T-helper 17 cell (primary cell): ENCODE measurements at regions not wholly inside any gene's neighbourhood (a gene's known extent, or its start where the extent isn't known, plus 50 kb on each side); places are given as distances from the start of the nearest gene placed in this dataset.

Experiments used
- ATAC-seq: fragments of 150-1000 bp; cut with Tn5 transposase; 2 replicates; pipeline ENCODE4 v1.10.0; 2021; ENCODE audit warnings: mild to moderate bottlenecking, moderate library complexity
- DNase-seq, 3 donors: peaks; one replicate each; pipeline versions ENCODE4 v3.0.0 to v3.0.0-alpha.2; 2020 to 2021
- H3K9me3 ChIP-seq: one replicate; pipeline ENCODE4 v1.7.0; 2013; ENCODE audit warnings: low read length, mild to moderate bottlenecking; ENCODE audit not compliant: control insufficient read depth, poor library complexity, severe bottlenecking
- H3K27ac Mint-ChIP-seq: one replicate; pipeline ENCODE4 v1.8.0; 2022; ENCODE audit warnings: mild to moderate bottlenecking, moderate library complexity, mixed read lengths
- H3K27me3 Mint-ChIP-seq: one replicate; pipeline ENCODE4 v1.8.0; 2022; ENCODE audit warnings: mixed read lengths
- H3K36me3 Mint-ChIP-seq: one replicate; pipeline ENCODE4 v1.8.0; 2022; ENCODE audit warnings: low read depth, mixed read lengths
- H3K4me1 Mint-ChIP-seq: one replicate; pipeline ENCODE4 v1.8.0; 2022; ENCODE audit warnings: mild to moderate bottlenecking, mixed read lengths
- H3K4me3 Mint-ChIP-seq: one replicate; pipeline ENCODE4 v1.8.0; 2022; ENCODE audit warnings: mild to moderate bottlenecking, moderate library complexity, mixed read lengths

DNA sequence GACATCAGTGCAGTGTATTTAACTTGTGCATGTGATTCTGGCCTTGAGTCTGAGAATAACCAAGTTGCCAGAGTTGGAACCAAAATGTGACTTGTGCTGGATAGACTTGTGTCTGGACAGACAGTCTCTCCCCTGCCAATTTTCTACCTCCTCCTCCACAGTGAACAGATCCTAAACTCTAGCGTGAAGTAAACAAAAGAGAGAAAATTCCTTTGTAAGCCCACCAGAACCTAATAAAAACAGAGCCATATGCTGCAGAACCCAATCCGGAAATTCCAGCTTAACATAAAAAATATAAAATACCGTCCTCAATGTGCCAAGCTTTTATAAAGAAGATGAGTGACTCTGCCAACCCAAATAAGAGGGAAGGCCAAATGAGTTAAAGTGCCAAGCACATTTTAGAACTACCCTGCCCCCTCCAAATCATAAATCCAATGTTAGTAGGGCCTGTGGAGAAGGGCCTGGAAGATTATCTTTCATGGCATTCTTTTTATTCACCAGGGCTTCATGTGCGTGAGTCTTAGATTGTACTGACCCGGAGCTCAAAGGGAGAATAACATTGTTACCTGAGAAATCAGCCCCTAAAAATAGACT is 344.6 kb upstream of the PROK2 start:
- no peak for ATAC-seq
- peaks cover 22% of the 10 kb centered on the region for H3K27me3 Mint-ChIP-seq
- H3K9me3 ChIP-seq: no peaks in the 10 kb centered on the region
- H3K36me3 Mint-ChIP-seq: no peaks in the 10 kb centered on the region
- H3K27ac Mint-ChIP-seq: no peak overlapping the region
- no peak for DNase-seq
- H3K4me1 Mint-ChIP-seq: no peaks in the 10 kb centered on the region
- no peak overlapping the region for H3K4me3 Mint-ChIP-seq

DNA sequence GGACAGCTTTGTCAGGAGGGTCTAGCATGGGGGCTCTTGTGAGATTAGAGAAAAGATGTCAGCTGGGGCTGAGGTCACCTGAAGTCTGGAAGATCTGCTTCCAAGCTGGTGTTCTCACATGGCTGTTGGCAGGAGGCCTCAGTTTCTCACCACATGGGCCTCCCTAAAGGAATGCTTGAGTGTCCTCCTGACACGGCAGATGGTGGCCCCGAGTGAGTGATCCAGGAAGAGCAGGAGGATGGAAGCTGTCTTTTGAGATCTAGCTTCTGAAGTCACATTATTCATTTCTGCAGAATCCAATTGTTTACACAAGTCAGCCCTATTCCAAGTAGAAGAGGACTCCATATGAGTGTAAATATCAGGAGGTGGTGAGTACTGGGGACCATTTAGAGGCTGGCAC is 344.0 kb upstream of the PROK2 start:
- no peak for DNase-seq
- H3K4me3 Mint-ChIP-seq: no peak overlapping the region
- H3K4me1 Mint-ChIP-seq: peaks cover under 1% of the 10 kb centered on the region
- no peaks in the 10 kb centered on the region for H3K36me3 Mint-ChIP-seq
- H3K27ac Mint-ChIP-seq: no peak overlapping the region
- ATAC-seq: no peak
- no peaks in the 10 kb centered on the region for H3K9me3 ChIP-seq
- H3K27me3 Mint-ChIP-seq: peaks cover 15% of the 10 kb centered on the region

DNA sequence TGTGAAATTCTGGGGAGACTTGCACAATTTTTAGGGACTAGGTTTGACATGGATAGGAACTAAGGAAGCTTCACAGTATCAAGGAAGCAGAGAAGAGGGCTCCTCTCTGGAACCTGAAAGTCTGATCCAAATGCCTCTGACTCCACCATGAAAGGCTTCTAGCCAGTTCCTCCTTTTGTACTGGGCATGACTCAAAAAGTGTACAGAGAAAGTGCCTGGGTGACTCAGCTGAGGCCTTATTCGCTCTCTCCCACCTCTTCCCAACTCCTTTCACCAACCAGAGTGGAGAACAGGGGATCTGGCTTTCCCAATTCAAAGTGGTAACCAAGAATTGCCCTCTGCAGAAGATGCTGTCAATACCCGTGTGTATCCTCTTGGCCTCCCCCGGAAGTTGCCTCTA is 342.9 kb upstream of the PROK2 start:
- H3K9me3 ChIP-seq: no peaks in the 10 kb centered on the region
- Mint-ChIP-seq H3K36me3 (no peaks in the 10 kb centered on the region), H3K27me3 (peaks cover 19% of the 10 kb centered on the region), H3K27ac (no peak overlapping the region), H3K4me3 (no peak overlapping the region), H3K4me1 (peaks cover 3% of the 10 kb centered on the region)
- DNase-seq: no peak
- no peak for ATAC-seq

DNA sequence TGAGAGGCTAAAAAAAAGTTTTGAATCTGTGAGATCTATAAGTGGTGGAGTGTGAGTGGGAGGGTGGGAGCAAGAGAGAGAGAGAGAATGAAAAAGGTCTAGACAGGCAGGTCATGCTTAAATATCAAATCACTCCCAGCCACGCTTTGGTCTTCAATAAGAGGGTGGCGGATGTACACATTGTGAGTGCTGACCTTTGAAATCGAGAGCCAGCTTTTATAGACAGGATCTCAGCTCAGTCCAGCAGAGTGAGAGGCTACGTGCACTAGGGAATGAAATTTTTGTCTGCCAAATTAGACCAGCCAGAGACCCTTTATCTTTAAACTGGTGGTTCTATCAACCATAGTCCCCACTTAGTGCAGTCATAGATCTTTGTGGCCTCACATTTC is 342.3 kb upstream of the PROK2 start:
- no peak overlapping the region for H3K4me3 Mint-ChIP-seq
- DNase-seq (no peak), ATAC-seq (no peak)
- H3K36me3 Mint-ChIP-seq: no peaks in the 10 kb centered on the region
- peaks cover 3% of the 10 kb centered on the region for H3K4me1 Mint-ChIP-seq
- peaks cover 20% of the 10 kb centered on the region for H3K27me3 Mint-ChIP-seq
- no peaks in the 10 kb centered on the region for H3K9me3 ChIP-seq
- H3K27ac Mint-ChIP-seq: no peak overlapping the region

DNA sequence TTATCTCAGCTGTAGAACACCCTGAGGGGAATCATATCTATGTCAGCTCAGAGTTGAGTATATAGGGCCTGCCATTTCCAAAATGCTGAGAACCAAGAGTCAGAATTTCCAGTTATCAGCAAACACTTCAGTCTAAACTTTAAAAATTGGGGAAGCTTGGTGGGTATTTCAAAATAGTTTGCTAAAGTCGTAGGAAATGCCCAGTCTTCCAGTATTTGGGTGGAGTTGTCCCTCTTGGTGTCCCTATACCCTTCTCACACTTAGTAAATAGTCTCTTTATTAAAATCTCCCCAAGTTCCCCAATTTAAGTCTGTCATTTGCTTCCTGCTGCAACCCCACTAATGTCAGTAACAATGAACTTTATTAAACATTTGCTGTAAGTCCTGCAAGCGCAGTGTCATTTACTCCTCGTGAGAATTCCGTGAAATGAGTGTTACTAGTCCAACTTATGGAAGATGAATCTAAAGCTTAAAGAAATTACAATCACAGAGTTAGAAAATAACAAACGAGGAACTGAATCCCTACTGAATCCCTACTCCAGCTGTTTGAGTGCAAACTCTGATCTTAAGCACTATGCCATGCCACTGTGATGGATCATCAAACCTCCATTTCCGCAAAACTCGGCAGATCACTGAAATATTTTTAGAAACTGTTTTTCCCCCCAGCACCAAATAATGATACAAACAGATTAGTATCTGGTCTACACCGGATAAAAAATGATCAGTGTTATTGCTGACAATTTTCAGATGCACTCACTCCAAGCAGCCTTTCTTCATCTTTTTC is 341.7 kb upstream of the PROK2 start:
- H3K27ac Mint-ChIP-seq: no peak overlapping the region

DNA sequence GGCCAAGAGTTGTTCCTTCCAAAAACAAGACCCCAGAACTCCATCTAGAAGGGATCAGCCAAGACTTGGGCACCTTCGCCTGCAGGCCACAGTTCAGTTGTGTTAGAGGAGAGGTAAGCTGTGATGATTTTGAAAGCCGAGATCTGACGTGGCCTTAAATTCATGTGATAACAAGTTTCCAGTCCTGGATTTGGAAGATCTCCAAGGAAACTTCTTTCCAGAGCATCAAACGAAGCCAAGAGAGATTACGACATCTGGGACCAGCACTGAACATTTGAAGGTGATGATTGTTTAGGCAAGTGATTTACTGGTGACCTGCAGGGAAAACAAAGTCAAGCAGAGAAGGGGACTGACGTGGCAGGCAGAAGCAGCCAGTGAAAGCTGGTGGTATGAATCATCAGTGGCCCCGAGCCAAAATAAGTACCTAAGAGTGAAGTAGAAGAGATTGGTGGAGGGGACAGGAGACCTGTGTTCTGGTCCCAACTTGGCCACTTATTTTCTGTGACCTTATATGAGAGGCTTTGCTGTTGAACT is 339.0 kb upstream of the PROK2 start:
- H3K36me3 Mint-ChIP-seq: no peaks in the 10 kb centered on the region
- no peak overlapping the region for H3K4me3 Mint-ChIP-seq
- DNase-seq (no peak), ATAC-seq (no peak)
- no peak overlapping the region for H3K27ac Mint-ChIP-seq
- no peaks in the 10 kb centered on the region for H3K9me3 ChIP-seq
- H3K4me1 Mint-ChIP-seq: peaks cover 3% of the 10 kb centered on the region
- H3K27me3 Mint-ChIP-seq: peaks cover 24% of the 10 kb centered on the region

More for the DNA sequence above, 341.7 kb upstream of the PROK2 start:
- peaks cover 3% of the 10 kb centered on the region for H3K4me1 Mint-ChIP-seq
- ATAC-seq (no peak), DNase-seq (no peak)
- no peak overlapping the region for H3K4me3 Mint-ChIP-seq
- H3K9me3 ChIP-seq: no peaks in the 10 kb centered on the region
- no peaks in the 10 kb centered on the region for H3K36me3 Mint-ChIP-seq
- H3K27me3 Mint-ChIP-seq: peaks cover 24% of the 10 kb centered on the region

DNA sequence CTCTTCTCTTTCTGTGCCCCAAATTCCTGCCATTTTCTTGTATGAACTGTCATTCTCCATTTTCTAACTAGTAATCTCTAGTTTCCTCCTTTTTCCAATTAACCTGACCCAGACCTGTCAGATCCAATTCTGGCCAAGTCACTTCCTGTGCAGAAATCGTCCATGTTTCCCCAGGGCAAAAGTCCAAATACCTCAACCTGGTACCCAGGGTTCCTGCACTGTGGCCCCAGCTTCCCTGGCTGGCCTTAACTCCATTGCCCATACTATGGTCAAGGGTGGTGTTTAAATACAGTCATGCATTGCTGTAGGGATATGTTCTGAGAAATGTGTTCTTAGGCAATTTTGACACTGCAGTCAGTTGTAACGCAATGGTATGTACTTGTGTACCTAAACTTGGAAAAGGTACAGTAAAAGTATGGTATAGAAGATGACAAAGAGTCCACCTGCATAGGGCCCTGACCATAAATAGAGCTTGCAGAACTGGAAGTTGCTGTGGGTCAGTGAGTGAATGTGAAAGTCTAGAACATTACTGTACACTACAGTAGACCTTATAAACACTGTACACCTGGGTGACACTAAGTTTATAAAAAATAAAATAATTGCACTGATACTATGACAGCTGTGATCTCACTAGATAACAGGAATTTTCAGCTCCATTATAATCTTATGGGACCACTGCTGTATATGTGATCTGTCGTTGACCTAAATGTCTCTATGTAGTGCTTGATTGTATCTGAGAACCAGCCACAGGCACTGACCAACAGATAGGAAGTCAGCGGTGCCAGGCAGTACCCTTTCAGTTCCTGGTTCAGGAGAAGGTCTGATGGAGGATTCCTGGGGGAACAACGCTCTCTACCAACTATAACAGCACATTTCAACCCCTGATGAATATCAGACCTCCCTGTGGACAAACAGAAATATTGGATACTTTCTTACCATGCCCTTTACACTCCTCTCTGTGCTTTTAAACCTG is 336.1 kb upstream of the PROK2 start:
- Mint-ChIP-seq H3K36me3 (no peaks in the 10 kb centered on the region), H3K4me1 (peaks cover 3% of the 10 kb centered on the region), H3K27ac (no peak overlapping the region), H3K27me3 (peaks cover 17% of the 10 kb centered on the region), H3K4me3 (no peak overlapping the region)
- DNase-seq (no peak), ATAC-seq (no peak)
- H3K9me3 ChIP-seq: no peaks in the 10 kb centered on the region

DNA sequence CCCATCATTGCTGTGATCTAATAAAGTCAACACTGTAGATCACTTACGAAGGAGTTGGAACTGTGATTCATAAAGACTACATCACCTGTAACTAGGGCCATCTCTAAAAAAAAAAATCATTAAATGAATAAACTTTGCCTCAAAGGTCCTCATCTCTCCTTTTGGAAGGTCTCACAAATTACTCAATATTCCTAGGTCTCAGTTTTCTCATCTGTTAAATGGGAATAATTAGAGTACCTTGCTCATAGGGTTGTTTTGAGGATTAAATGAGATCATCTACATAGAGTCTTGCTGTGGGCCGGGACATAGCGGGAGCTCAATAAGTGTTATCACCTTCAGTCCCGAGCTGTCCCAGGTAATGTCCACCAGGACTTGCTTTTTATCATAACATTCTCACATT is 335.1 kb upstream of the PROK2 start:
- DNase-seq (no peak), ATAC-seq (no peak)
- H3K9me3 ChIP-seq: no peaks in the 10 kb centered on the region
- Mint-ChIP-seq H3K36me3 (no peaks in the 10 kb centered on the region), H3K4me1 (peaks cover 3% of the 10 kb centered on the region), H3K4me3 (no peak overlapping the region), H3K27ac (no peak overlapping the region), H3K27me3 (peaks cover 12% of the 10 kb centered on the region)

DNA sequence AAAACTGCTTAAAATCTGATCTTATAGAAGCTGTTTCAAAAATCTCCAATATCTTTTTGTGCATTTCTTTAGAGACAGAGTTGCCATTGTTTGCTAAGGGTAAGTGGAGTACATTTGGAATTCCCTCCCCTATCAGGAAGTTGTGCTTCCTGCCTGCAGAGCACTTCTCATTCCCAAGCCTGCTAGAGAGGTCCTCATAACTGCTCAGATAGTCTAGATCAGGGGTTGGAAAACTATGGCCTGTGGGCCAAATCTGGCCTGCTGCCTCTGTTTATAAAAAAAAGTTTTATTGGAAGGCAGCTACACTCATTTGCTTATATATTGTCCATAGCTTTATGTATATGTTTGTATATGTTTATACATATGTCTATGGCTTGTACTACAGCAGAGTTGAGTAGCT is 333.7 kb upstream of the PROK2 start:
- Mint-ChIP-seq H3K27ac (no peak overlapping the region), H3K36me3 (no peaks in the 10 kb centered on the region), H3K4me3 (no peak overlapping the region), H3K27me3 (peaks cover 10% of the 10 kb centered on the region), H3K4me1 (peaks cover 2% of the 10 kb centered on the region)
- H3K9me3 ChIP-seq: no peaks in the 10 kb centered on the region
- no peak for ATAC-seq
- no peak for DNase-seq

DNA sequence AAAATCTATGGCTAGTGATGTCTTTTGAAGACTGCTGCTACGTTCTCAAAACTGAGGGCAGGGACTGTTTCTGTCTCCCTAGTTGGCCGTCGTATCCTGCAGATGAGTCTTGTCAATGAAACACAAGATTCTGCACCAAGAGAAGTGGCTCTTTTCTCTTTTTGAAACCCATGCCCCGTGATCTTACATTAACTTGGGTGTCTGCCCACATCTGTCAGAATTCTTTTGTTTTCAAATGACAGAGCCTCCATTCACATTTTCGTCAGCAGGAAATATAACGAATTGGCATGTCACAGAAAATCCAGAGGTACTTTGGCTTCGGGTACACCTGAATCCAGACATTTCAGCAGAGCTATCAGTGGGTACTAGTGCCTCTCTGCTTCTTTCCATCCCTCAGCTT is 331.3 kb upstream of the PROK2 start:
- no peak overlapping the region for H3K4me3 Mint-ChIP-seq
- peaks cover 2% of the 10 kb centered on the region for H3K4me1 Mint-ChIP-seq
- no peaks in the 10 kb centered on the region for H3K36me3 Mint-ChIP-seq
- no peak overlapping the region for H3K27ac Mint-ChIP-seq
- DNase-seq (no peak), ATAC-seq (no peak)
- peaks cover 7% of the 10 kb centered on the region for H3K27me3 Mint-ChIP-seq
- H3K9me3 ChIP-seq: no peaks in the 10 kb centered on the region

DNA sequence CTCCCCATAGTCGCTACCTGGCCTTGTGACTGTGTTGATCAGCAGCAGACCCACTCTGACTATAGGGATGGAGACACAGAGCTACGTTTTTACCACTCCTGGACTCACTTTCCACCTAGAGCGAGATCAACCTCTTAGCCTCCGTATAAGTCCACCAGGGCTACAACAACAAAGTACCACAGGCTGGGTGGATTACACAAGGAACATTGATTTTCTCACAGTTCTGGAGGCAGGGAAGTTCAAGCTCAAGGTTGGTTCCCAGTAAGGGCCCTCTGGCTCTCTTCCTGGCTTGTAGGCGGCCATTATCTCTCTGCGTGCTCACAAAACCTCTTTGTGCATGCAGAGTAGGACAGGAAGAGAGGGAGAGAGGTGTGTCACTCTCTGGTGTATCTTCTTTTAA is 330.4 kb upstream of the PROK2 start:
- H3K4me3 Mint-ChIP-seq: no peak overlapping the region
- peaks cover 2% of the 10 kb centered on the region for H3K4me1 Mint-ChIP-seq

DNA sequence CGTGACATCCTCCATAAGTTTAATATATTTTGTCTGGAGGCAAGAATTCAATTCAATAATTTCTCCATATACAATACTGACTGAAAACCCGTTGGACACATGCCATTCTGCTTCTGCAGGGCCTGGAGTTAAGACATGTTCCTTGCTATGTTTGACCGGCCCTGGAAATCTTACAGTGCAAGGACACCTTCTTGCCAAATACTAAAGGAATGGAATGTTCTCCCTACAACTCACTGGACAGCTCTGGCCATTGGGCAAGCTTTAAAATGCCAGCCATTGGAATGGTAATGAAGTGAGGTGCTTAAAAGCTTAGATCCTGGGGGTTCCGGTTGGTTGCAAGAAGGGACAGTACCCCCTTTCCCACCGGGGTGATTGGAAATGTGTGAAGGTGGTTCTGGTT is 329.8 kb upstream of the PROK2 start:
- ATAC-seq: no peak
- H3K4me3 Mint-ChIP-seq: no peak overlapping the region
- no peaks in the 10 kb centered on the region for H3K36me3 Mint-ChIP-seq
- H3K27me3 Mint-ChIP-seq: peaks cover 13% of the 10 kb centered on the region
- peaks cover 2% of the 10 kb centered on the region for H3K4me1 Mint-ChIP-seq
- H3K27ac Mint-ChIP-seq: no peak overlapping the region
- no peak for DNase-seq
- no peaks in the 10 kb centered on the region for H3K9me3 ChIP-seq

More for the DNA sequence above, 330.4 kb upstream of the PROK2 start:
- Mint-ChIP-seq H3K27ac (no peak overlapping the region), H3K27me3 (peaks cover 11% of the 10 kb centered on the region), H3K36me3 (no peaks in the 10 kb centered on the region)
- ATAC-seq: no peak
- H3K9me3 ChIP-seq: no peaks in the 10 kb centered on the region
- DNase-seq: no peak

DNA sequence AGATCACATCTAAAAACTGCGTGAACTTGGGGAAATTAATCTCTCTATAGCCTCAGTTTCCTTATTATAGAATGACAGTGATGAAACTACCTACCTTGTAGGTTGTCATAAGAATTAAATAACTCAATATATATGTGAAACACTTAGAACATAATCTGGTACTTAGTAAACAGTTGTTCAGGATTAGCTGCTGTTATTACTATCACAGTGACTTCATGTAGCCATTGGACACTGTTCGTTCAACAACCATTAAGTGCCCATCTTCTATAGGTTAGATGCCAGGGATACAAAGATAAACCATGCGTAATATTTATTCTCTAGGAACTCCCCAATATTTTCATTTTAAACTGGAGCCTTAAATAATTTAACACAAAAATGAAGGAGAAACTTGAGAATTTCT is 329.0 kb upstream of the PROK2 start:
- DNase-seq (no peak), ATAC-seq (no peak)
- no peaks in the 10 kb centered on the region for H3K9me3 ChIP-seq
- Mint-ChIP-seq H3K4me1 (peaks cover 2% of the 10 kb centered on the region), H3K27ac (no peak overlapping the region), H3K36me3 (no peaks in the 10 kb centered on the region), H3K27me3 (peaks cover 17% of the 10 kb centered on the region), H3K4me3 (no peak overlapping the region)
